CD4-positive, alpha-beta memory T cell (primary cell): ENCODE measurements at regions not wholly inside any gene's neighbourhood (a gene's known extent, or its start where the extent isn't known, plus 50 kb on each side); places are given as distances from the start of the nearest gene placed in this dataset.

Experiments used
- CTCF ChIA-PET: fragments of 350-600 bp; sonication (Branson Sonifier 250); formaldehyde crosslinking; loops from one replicate; lab custom pipeline; 2021; ENCODE audit warnings: inconsistent platforms; ENCODE audit not compliant: partially characterized antibody; lab: Charles Lee
- POLR2A ChIA-PET: fragments of 350-600 bp; sonication (Branson Sonifier 250); formaldehyde crosslinking; loops from one replicate; lab custom pipeline; 2021; ENCODE audit not compliant: partially characterized antibody; lab: Charles Lee
- DNase-seq, 5 donors: peaks; one replicate each; pipeline versions ENCODE4 v3.0.0 to v3.0.0-alpha.2; 2020 to 2022; ENCODE audit warnings: mixed read lengths in 1 of 5
- H3K27ac ChIP-seq: one replicate; pipeline ENCODE4 v1.7.0; 2013; ENCODE audit warnings: low read depth, low read length
- H3K27me3 ChIP-seq: 2 replicates; pipeline ENCODE4 v1.7.0; 2013; ENCODE audit warnings: mild to moderate bottlenecking, low read length, moderate library complexity; ENCODE audit not compliant: insufficient read depth
- H3K36me3 ChIP-seq: 2 replicates; pipeline ENCODE4 v1.7.0; 2013; ENCODE audit warnings: mild to moderate bottlenecking, low read length, moderate library complexity; ENCODE audit not compliant: insufficient read depth
- H3K4me1 ChIP-seq: 2 replicates; pipeline ENCODE4 v1.7.0; 2013; ENCODE audit warnings: mild to moderate bottlenecking, low read length, moderate library complexity; ENCODE audit not compliant: insufficient read depth
- H3K4me3 ChIP-seq, 2 donors: one replicate each; pipeline ENCODE4 v1.7.0; 2013; ENCODE audit warnings: low read length in 2 of 2, mild to moderate bottlenecking in 1 of 2
- H3K9me3 ChIP-seq, 2 donors: one replicate each; pipeline ENCODE4 v1.7.0; 2013; ENCODE audit warnings: low read length in 2 of 2, control low read depth in 1 of 2; ENCODE audit not compliant: control insufficient read depth in 1 of 2
- H3K27ac Mint-ChIP-seq, 7 donors: one replicate each; pipeline ENCODE4 v1.8.0; 2020 to 2021; ENCODE audit warnings: mixed read lengths in 7 of 7, mild to moderate bottlenecking in 6 of 7, inconsistent platforms in 3 of 7, moderate library complexity in 3 of 7
- H3K27me3 Mint-ChIP-seq, 2 donors: one replicate each; pipeline ENCODE4 v1.8.0; 2020 to 2021; ENCODE audit warnings: mixed read lengths in 2 of 2
- H3K36me3 Mint-ChIP-seq, 2 donors: one replicate each; pipeline ENCODE4 v1.8.0; 2020 to 2021; ENCODE audit warnings: mixed read lengths in 2 of 2, inconsistent platforms in 1 of 2, mild to moderate bottlenecking in 1 of 2
- H3K4me1 Mint-ChIP-seq, 4 donors: one replicate each; pipeline ENCODE4 v1.8.0; 2020 to 2021; ENCODE audit warnings: mixed read lengths in 4 of 4, mild to moderate bottlenecking in 1 of 4
- H3K4me3 Mint-ChIP-seq, 8 donors: one replicate each; pipeline ENCODE4 v1.8.0; 2020 to 2021; ENCODE audit warnings: mixed read lengths in 8 of 8, mild to moderate bottlenecking in 7 of 8, moderate library complexity in 6 of 8, inconsistent platforms in 3 of 8
- H3K9me3 Mint-ChIP-seq, 8 donors: one replicate each; pipeline ENCODE4 v1.8.0; 2020 to 2021; ENCODE audit warnings: mixed read lengths in 8 of 8, mild to moderate bottlenecking in 5 of 8, inconsistent platforms in 3 of 8, moderate library complexity in 1 of 8
- intact Hi-C: fragments of 100-400 bp; cut with micrococcal nuclease; formaldehyde crosslinking; loops from one replicate; pipeline ENCODE4 v1.15.1; 2023

DNA sequence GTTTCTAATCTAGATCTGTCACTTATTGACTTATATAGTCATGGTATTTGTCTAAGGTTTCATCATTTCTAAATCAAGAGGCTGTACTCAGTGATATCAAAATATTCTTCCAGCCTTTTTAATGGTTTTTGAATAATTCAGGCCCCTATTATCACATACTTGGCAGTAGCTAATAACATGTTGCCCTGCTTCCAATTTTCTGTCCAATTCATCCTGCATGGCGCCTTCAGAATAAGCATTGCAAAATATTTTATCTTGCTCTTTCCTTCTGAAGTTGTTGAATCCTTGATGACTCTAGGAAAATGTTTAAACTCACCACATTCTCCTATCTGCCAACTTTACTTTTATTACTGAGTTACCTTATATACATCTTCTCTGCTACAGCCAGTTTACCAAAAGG lies 517.2 kb upstream of the B3GALT2 start:
- no peak for DNase-seq
- ChIA-PET POLR2A (interaction anchor here (0.7 kb wide), 1 partner anchor 18 kb away, joined by 3 read pairs; no protein-coding TSS in a partner anchor), CTCF (no interaction called here)
- Histone ChIP-seq H3K4me3 (no peak overlapping the region), H3K27ac (no peak overlapping the region), H3K4me1 (peaks cover 21% of the 10 kb centered on the region), H3K27me3 (no peaks in the 10 kb centered on the region), H3K9me3 (no peaks in the 10 kb centered on the region), H3K36me3 (no peaks in the 10 kb centered on the region)
- H3K4me1 Mint-ChIP-seq: peaks cover 20 to 31% (median 25%) of the 10 kb centered on the region in 4 donors
- no peaks in the 10 kb centered on the region for H3K27me3 Mint-ChIP-seq
- H3K36me3 Mint-ChIP-seq: peaks cover 0 to 7% of the 10 kb centered on the region in 2 donors
- peaks cover 0 to 6% (median 2%) of the 10 kb centered on the region in 8 donors for H3K9me3 Mint-ChIP-seq
- no peak overlapping the region for H3K4me3 Mint-ChIP-seq
- intact Hi-C loops: no loop called here
- H3K27ac Mint-ChIP-seq: no peak overlapping the region

DNA sequence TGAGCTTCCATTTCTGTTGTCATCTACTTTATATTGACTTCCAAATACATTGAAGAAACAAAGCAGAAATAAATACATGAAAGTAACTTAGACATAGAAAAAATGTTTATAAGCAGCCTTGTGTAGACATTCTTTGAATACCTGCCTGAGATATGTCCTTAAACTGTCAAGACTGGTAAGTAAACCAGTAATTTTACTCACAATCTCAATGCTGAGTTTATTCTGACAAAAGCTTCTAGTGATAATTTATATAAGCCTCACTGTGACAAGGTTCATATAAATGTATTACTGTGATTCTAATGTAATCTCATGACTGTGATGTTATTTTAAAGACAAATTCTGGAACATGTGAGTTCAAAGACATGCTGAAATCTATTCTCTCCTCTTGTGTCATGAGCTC lies 516.7 kb upstream of the B3GALT2 start:
- intact Hi-C loops: no loop called here
- DNase-seq: no peak
- H3K4me1 ChIP-seq: peaks cover 21% of the 10 kb centered on the region
- H3K36me3 ChIP-seq: no peaks in the 10 kb centered on the region
- no peak overlapping the region for H3K4me3 ChIP-seq
- H3K9me3 Mint-ChIP-seq: peaks cover 0 to 6% (median 2%) of the 10 kb centered on the region in 8 donors
- POLR2A ChIA-PET: no interaction called here
- no peak overlapping the region for H3K4me3 Mint-ChIP-seq
- CTCF ChIA-PET: no interaction called here
- H3K4me1 Mint-ChIP-seq: peaks cover 18 to 28% (median 23%) of the 10 kb centered on the region in 4 donors
- H3K27me3 Mint-ChIP-seq: no peaks in the 10 kb centered on the region
- no peaks in the 10 kb centered on the region for H3K27me3 ChIP-seq
- no peaks in the 10 kb centered on the region for H3K9me3 ChIP-seq
- H3K27ac ChIP-seq: no peak overlapping the region
- H3K36me3 Mint-ChIP-seq: peaks cover 0 to 7% of the 10 kb centered on the region in 2 donors
- no peak overlapping the region for H3K27ac Mint-ChIP-seq

DNA sequence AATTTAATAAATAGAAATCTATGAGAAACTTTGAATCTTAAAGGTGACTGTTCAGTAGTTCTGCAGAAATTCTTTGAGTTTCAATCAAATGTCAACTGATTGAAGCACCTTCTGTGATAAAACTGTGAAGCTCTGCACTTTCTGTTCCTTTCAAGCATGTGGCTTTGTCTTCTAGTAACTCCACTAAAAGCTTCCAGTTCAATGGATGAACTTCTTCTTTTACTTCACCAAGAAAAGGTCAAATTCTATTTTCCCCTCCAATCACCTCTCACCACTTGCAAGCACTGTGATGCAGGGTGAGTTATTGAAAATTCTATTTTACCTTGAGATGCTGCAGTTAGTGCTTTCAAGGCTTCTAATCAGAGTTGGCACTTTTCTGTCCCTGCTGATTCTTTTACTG lies 515.3 kb upstream of the B3GALT2 start:
- intact Hi-C loops: no loop called here
- no peaks in the 10 kb centered on the region for H3K27me3 ChIP-seq
- POLR2A ChIA-PET: no interaction called here

DNA sequence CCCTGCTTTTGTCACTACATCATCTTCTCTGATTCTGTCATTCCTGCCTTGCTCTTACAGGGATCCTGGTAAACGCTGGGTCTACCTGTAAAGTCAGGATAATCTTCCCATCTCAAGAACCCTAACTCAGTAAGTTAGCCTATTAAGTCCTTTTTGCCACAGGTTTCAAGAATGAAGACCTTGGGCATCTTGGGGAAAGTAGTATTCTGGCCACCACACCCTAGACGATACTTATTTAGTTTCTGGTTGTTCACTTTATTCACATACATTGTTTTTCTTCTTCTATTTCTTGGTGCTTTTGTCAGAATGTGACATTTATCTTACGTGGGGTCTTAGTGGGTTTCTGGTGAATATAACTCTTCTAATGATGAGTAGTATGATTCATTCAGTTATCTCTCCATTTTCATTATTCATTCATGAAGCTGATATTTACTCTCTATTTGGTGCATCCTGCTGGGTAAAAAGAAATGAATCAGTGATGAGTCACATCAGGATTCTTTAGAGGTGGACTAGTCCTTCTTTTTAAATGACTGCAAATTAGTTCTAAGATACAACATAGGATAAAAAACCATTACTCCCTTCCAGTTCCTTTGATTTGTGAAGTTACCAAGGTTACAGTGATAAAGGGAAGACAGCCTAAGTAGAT lies 514.4 kb upstream of the B3GALT2 start:
- Histone ChIP-seq H3K4me3 (no peak overlapping the region), H3K36me3 (no peaks in the 10 kb centered on the region), H3K4me1 (peaks cover 13% of the 10 kb centered on the region), H3K9me3 (no peaks in the 10 kb centered on the region), H3K27me3 (no peaks in the 10 kb centered on the region), H3K27ac (no peak overlapping the region)
- Mint-ChIP-seq H3K27me3 (no peaks in the 10 kb centered on the region), H3K36me3 (peaks cover 0 to 7% of the 10 kb centered on the region in 2 donors), H3K4me3 (peak overlapping the region in 1 of 8 donors; percentile 2), H3K4me1 (peaks cover 11 to 19% (median 15%) of the 10 kb centered on the region in 4 donors), H3K9me3 (peaks cover 0 to 5% (median 2%) of the 10 kb centered on the region in 8 donors), H3K27ac (peak overlapping the region in 1 of 7 donors; percentile 4)
- intact Hi-C loops: no loop called here
- CTCF ChIA-PET: no interaction called here
- DNase-seq: no peak
- POLR2A ChIA-PET: no interaction called here

More for the DNA sequence above, 515.3 kb upstream of the B3GALT2 start:
- Mint-ChIP-seq H3K36me3 (peaks cover 0 to 7% of the 10 kb centered on the region in 2 donors), H3K27ac (no peak overlapping the region), H3K4me1 (peaks cover 11 to 19% (median 15%) of the 10 kb centered on the region in 4 donors), H3K9me3 (peaks cover 0 to 6% (median 2%) of the 10 kb centered on the region in 8 donors), H3K4me3 (peak overlapping the region in 2 of 8 donors; percentile 35 to 37), H3K27me3 (no peaks in the 10 kb centered on the region)
- Histone ChIP-seq H3K9me3 (no peaks in the 10 kb centered on the region), H3K36me3 (no peaks in the 10 kb centered on the region), H3K4me1 (peaks cover 13% of the 10 kb centered on the region), H3K27ac (no peak overlapping the region), H3K4me3 (no peak overlapping the region)
- no peak for DNase-seq
- CTCF ChIA-PET: no interaction called here

DNA sequence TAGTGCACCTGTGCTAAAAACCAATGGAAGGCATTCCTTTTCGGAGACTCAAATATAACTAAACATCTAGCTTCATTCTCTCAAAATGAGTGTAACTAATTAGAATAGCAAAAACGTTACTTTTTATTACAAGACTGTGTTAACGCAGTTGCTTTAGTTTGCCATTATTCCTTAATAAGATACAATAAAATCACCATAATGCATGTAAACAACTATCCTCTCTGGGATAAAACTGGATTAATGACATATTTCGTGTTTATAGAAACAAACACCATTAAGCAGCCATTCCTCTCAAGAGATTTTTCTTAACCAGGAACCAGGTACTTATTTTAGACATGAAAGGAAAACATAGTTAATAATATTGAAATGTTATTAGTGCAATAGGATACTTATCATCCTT lies 512.8 kb upstream of the B3GALT2 start:
- DNase-seq: no peak
- no peak overlapping the region for H3K27ac ChIP-seq
- H3K9me3 ChIP-seq: no peaks in the 10 kb centered on the region
- peaks cover 13% of the 10 kb centered on the region for H3K4me1 ChIP-seq
- H3K27ac Mint-ChIP-seq: no peak overlapping the region
- H3K4me3 ChIP-seq: no peak overlapping the region
- H3K27me3 ChIP-seq: no peaks in the 10 kb centered on the region
- intact Hi-C loops: no loop called here
- H3K9me3 Mint-ChIP-seq: no peaks in the 10 kb centered on the region
- H3K4me3 Mint-ChIP-seq: no peak overlapping the region
- H3K36me3 Mint-ChIP-seq: no peaks in the 10 kb centered on the region
- ChIA-PET POLR2A (no interaction called here), CTCF (interaction anchor here (0.7 kb wide), 1 partner anchor 8 kb away, joined by 3 read pairs; no protein-coding TSS in a partner anchor)
- no peaks in the 10 kb centered on the region for H3K27me3 Mint-ChIP-seq
- peaks cover 11 to 19% (median 15%) of the 10 kb centered on the region in 4 donors for H3K4me1 Mint-ChIP-seq
- no peaks in the 10 kb centered on the region for H3K36me3 ChIP-seq

DNA sequence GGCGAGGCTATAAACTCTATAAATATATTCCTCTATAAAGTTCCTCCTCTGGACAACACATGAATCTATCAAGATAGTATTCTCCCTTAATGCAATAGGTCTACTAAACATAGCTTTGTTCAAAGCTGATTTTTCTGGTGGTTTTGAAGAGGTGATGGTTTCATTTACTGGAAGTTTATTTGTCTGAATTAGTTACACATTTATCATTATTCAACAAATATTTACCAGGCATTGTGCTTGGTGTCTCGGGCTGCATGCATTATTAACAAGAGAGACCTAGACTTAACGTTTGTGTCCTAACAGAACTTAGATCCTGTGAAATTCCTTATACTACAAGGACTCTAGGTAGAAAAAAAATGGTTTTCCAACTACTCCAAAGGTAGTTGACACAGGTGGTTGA lies 511.4 kb upstream of the B3GALT2 start:
- H3K9me3 Mint-ChIP-seq: no peaks in the 10 kb centered on the region
- H3K27me3 ChIP-seq: no peaks in the 10 kb centered on the region
- CTCF ChIA-PET: no interaction called here

DNA sequence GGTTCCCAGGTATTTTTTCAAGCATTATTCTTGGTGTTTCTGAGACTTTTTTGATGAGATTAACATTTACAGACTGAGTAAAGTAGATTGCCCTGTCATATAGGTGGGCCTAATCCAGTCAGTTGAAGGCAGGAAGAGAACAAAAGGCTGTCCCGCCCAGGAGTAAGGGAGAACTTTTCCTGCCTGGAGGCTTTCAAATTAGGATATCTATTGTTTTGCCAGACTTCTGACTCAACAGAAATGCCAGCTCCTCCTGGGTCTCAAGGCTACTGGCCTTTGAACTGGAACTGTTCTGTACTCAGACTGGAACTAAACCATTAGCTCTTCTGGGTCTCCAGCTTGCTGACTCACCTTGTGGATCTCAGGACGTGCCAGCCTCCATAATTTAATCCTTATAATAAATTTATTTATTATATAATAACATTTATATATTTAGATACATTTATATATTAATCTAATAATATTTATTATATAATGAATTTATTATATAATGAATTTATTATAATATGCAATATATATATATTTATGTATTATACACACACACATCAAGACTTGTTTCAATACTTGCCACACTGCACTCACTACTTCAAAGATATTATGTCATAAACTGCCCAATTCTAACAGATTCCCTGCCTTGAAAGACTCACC lies 510.8 kb upstream of the B3GALT2 start:
- CTCF ChIA-PET: no interaction called here

More for the DNA sequence above, 511.4 kb upstream of the B3GALT2 start:
- H3K4me1 Mint-ChIP-seq: peaks cover 11 to 19% (median 14%) of the 10 kb centered on the region in 4 donors
- Histone ChIP-seq H3K27ac (no peak overlapping the region), H3K9me3 (no peaks in the 10 kb centered on the region), H3K4me1 (peaks cover 13% of the 10 kb centered on the region), H3K36me3 (no peaks in the 10 kb centered on the region), H3K4me3 (no peak overlapping the region)
- no peak for DNase-seq
- POLR2A ChIA-PET: no interaction called here
- intact Hi-C loops: no loop called here
- H3K4me3 Mint-ChIP-seq: no peak overlapping the region
- no peaks in the 10 kb centered on the region for H3K27me3 Mint-ChIP-seq
- H3K27ac Mint-ChIP-seq: no peak overlapping the region
- H3K36me3 Mint-ChIP-seq: no peaks in the 10 kb centered on the region

More for the DNA sequence above, 510.8 kb upstream of the B3GALT2 start:
- H3K4me1 Mint-ChIP-seq: peaks cover 12 to 19% (median 17%) of the 10 kb centered on the region in 4 donors
- H3K36me3 ChIP-seq: no peaks in the 10 kb centered on the region
- peaks cover 0 to 3% (median 0%) of the 10 kb centered on the region in 8 donors for H3K9me3 Mint-ChIP-seq
- H3K36me3 Mint-ChIP-seq: no peaks in the 10 kb centered on the region
- H3K9me3 ChIP-seq: no peaks in the 10 kb centered on the region
- no peaks in the 10 kb centered on the region for H3K27me3 ChIP-seq
- H3K27ac ChIP-seq: no peak overlapping the region
- no peak overlapping the region for H3K4me3 ChIP-seq
- no peak for DNase-seq
- POLR2A ChIA-PET: no interaction called here
- H3K27ac Mint-ChIP-seq: no peak overlapping the region
- intact Hi-C loops: no loop called here
- peaks cover 13% of the 10 kb centered on the region for H3K4me1 ChIP-seq
- H3K4me3 Mint-ChIP-seq: no peak overlapping the region
- H3K27me3 Mint-ChIP-seq: no peaks in the 10 kb centered on the region
